ENCODE measurements at regions not wholly inside any gene's neighbourhood (a gene's known extent, or its start where the extent isn't known, plus 50 kb on each side); places are given as distances from the start of the nearest gene placed in this dataset.

GRCh38 chr14:56528927-56529326, 50.7 kb upstream of the TMEM260 start:
- no peak for DNase-seq (ENCODE audit: extremely low read depth, insufficient read length)
- Histone ChIP-seq H3K4me3 (replicated peaks; ENCODE audit: low read depth, low read length) (no peak overlapping the region), H3K36me3 (ENCODE audit: control insufficient read depth, insufficient read depth, low read length) (no peaks in the 10 kb centered on the region), H3K27me3 (replicated peaks; ENCODE audit: control insufficient read depth, insufficient read depth, low read length) (no peaks in the 10 kb centered on the region)
- TF ChIP-seq, protein P1, sequence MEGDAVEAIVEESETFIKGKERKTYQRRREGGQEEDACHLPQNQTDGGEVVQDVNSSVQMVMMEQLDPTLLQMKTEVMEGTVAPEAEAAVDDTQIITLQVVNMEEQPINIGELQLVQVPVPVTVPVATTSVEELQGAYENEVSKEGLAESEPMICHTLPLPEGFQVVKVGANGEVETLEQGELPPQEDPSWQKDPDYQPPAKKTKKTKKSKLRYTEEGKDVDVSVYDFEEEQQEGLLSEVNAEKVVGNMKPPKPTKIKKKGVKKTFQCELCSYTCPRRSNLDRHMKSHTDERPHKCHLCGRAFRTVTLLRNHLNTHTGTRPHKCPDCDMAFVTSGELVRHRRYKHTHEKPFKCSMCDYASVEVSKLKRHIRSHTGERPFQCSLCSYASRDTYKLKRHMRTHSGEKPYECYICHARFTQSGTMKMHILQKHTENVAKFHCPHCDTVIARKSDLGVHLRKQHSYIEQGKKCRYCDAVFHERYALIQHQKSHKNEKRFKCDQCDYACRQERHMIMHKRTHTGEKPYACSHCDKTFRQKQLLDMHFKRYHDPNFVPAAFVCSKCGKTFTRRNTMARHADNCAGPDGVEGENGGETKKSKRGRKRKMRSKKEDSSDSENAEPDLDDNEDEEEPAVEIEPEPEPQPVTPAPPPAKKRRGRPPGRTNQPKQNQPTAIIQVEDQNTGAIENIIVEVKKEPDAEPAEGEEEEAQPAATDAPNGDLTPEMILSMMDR (IDR thresholded peaks at IDR 0.05; ENCODE audit: insufficient read depth, low read length, poor library complexity, severe bottlenecking) = no peak
